AML-193 (cell line): ENCODE measurements at regions not wholly inside any gene's neighbourhood (a gene's known extent, or its start where the extent isn't known, plus 50 kb on each side); places are given as distances from the start of the nearest gene placed in this dataset.
"Not testable (repeated sequence)": the region's sequence is repeated elsewhere in the genome, so short reads cannot be mapped to it uniquely, and the experiment has no call there.

ENCODE experiments used
- DNase-seq, 2 experiments: peaks; one replicate each; lab custom pipeline; 2025; lab: John Stamatoyannopoulos, UW

DNA sequence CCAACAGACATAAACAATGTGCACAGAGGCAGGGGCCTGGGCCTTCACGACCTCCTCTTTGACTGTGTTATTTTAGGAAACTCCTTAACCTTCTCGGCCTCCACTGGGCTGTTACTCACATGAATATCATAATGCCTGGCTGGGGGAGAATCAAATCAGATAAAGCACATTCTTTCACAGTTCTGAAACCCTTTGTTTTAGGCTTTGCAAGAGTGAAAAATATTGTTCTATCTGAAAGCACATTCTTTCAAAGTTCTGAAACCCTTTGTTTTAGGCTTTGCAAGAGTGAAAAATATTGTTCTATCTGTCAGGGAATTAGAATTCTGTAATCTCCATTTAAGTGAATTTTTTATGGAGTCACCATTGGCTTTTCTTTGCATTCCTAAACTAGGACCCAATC lies 50.7 kb upstream of the SYNDIG1 start:
- DNase-seq, result no peak

DNA sequence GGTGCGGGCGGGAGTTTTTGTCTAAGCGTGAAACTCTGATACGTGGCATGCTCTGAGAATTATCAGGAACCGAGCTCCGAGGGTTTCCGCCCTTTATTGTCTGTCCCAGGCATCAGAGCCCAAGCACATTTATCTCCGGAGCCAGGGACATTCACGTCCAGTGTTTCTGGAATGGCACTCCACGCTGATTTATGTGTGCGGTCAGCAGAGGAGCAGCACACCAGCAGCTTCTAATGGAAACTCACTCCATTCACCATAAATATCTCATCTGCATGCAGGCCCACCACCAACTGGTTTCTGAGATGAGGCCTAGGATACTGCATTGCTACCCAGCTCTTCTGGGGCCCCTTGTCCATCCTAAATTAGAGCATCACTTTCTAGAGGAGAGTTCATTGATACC lies 51.9 kb upstream of the SYNDIG1 start:
- DNase-seq, result no peak

DNA sequence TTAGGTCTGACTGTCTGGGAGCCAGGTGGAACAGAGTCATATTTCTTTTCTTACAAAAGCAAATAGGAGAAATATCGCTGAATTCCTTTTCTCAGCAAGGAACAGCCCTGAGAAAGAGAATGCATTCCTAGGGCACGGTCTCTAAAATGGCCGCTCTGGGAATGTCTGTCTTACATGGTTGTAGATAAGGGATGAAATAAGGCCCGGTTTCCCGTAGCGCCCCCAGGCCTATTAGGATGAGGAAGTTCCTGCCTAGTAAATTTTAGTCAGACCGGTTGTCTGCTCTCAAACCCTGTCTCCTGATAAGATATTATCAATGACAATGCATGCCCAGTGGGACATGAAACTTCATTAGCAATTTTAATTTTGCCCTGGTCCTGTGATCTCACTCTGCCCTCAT lies 54.0 kb upstream of the SYNDIG1 start:
- DNase-seq, result not testable (repeated sequence)

DNA sequence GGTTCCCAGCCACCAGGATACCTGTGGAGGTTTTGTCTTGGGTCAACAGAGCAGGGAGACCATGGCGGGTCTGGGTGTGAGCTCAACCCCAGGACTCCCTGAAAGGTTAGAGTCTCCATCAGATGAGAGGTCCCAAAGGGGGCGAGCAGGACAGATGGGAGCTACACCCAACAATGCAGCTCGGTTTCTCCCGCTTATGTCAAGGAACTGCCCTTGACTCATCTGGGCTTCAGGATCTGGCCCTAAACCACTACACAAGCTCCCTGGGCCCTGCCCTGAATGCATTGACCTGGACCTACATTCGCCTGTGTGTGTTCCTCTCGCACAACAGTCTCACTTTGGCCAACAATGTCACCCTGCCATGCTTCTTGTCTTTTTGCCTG lies 57.6 kb upstream of the SYNDIG1 start:
- DNase-seq, result no peak

DNA sequence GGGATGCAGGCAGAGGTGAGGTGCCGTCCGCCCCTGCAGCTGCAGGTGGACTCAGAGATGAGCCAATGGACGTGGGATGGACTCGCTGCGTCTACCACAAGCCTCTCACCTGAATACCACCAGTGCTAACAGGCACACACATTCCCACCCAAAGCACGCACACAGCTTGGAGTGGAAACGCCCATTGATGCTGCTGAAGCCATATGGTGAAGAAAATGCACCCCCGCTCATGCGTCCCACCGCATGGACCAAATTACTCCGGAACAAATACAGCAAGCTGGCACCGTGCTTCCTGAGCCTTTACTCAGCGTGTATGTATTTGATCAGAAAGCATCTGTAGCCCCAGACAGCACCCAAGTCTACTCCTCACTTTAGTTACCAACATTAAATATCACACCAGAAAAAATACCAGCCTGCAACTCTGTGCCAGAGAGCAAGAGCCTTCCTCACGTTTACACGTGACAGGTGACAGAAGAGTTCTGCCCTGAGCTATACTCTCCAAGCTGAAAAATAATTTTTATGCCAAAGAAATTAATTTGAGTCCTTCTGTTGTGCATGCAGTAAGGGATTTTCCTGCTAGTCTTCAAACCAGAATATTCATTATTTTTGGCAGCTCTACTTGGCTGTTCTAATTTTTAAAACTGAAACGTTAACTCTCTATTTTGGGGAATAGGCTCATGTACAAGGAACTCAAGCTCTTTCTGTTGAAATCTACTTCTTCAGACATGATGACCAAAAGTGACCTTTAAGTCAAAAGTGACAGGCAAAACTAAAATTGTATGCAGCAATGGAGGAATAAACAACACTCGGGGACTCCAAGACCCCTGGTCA lies 58.2 kb upstream of the SYNDIG1 start:
- no peak for DNase-seq

DNA sequence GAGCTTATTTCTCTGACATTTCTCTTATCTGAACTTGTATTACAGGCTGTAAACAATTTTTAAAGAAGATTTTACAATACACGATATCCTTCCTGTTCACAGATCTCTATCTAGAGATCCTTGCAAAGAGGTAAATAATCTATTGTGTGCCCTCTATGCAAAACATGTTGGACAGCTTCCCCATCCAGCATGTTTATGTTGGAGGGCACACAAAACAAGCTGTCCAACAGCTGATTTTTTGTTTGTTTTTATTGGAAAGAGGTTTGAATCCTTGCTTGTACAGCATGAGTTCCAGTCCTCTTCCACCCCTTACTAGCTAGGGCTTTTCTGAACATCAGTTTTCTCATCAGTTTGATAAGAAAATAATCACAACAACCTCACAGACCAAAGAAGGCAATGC lies 62.3 kb upstream of the SYNDIG1 start:
- no peak for DNase-seq

DNA sequence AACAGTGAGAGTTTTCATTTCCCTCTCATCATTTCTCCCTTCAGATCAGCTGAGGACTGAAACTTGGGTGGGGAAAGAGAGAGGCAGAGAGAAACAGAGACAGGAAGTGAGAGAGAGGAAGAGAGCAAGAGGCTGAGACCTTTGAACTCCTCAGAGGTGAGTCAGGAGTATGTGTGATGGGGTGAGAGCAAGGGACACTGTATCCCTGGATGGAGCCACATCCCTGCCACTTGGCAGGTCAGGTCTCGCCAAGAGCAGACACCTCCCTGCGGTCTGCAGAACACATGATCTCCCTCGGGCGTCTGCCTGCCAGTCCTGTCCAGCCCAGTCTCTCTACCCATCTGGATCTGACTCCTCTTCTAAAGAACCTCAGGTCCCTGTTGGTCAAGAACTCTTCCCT lies 62.7 kb upstream of the SYNDIG1 start:
- DNase-seq, result no peak

DNA sequence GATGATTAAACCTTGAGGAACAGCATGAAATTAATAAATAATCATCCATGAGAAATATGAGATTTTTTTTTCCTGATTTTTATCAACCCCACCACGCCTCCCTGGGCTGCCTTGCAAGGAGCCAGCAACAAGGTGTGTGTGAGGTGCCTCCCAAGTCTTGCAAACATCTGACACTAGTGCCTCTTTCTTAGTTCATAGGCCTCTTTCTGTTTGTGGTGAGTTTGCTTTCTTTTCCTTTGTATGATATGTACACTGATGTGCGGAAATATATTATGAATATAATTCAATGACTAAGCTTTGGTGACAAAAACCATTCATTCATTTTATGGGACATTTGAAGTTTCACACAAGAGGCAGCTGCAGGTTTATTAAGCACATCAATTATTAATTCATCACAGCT lies 63.2 kb upstream of the SYNDIG1 start:
- DNase-seq, result no peak

DNA sequence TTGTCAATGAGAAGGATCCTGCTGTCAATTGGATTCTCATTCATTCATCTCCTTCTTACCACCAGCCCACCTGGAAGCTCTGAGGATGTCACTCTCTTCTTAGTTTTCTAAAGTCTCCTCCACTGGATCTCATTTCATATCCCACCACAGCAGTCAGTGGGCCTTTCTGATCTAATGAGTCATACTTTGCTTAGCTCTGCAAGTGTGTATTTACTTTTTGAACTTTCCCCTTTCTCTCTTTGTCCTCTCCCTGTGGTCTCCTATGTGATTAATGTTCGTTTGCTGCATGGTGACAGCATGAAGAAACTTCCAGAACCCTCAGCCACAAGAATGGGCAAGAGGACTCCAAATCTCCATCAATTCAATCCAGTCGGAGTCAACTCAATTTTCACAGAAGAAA lies 63.6 kb upstream of the SYNDIG1 start:
- DNase-seq, result no peak

DNA sequence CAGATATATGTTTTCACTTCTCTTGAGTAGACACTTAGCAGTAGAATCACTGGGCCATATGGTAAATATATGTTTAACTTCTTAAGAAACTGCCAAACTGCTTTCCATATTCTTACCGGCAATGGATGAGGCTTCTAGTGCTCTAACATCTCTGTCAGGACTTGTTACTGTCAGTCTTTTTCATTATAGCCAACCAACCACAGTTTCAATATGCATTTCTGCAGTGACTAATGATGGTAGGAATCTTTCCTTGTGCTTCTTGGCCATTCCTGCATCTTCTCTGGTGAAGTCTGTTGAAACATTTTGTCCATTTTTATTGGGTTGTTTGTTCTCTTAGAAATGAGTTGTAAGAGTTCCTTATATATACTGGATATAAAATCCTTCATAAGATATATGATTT lies 66.0 kb upstream of the SYNDIG1 start:
- DNase-seq, result no peak

DNA sequence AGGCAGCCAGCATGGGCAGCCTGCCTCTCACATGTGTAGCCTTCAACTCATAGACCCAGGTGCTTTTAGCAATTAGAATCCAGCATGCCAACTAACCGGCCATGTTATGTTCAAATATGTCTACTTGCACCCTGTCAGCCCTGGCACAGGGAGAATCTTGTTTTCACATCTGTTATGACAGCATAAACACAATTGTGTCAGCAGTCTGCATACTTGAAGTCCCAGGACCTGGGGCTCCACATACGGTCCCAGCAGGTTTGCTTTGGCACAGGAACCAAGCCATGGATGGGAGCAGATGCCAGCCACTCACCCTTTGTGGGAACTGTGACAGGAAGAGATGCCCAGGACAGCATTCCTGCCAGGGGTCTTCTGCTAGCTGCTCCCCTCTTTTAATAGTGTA lies 67.2 kb upstream of the SYNDIG1 start:
- no peak for DNase-seq

DNA sequence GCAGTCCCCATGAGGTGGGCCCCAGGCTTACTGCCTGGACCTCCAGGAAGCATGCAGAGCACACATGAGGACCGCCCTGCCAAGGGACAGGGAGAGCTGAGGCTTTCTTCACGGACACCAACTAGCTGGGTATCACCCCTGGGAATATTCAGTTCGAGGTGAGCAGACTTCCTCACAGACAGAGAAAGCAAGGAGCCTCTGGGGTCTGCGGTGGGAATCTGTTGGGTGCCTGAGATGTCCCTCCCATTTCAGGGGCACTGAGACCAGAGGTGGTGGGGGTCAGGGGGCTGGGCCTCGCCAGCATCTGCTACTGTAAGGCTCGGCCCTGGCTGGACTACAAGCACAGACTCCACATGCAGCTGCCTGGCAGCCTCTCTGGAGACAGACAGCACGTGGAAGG lies 74.3 kb upstream of the SYNDIG1 start:
- DNase-seq, result no peak

DNA sequence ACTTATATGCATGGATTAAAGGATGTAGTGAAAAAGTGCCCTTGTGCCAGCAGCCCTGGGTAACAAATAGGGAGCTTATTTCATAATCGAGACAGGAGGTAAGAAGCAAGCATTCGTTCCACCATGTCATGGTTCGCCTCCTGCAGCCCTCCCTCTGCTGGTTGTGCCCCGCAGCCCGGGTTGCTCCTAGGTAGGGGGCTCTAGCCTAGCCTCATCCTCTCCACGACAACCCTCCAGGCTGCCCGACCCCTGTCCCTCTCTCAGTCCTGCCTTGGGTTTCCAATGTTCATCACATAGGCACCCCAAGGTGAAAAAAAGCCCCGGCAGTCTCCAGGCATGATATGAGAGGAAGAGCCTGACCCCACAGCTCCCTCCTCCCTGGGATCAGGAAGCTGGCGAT lies 75.5 kb upstream of the SYNDIG1 start:
- DNase-seq, result no peak

DNA sequence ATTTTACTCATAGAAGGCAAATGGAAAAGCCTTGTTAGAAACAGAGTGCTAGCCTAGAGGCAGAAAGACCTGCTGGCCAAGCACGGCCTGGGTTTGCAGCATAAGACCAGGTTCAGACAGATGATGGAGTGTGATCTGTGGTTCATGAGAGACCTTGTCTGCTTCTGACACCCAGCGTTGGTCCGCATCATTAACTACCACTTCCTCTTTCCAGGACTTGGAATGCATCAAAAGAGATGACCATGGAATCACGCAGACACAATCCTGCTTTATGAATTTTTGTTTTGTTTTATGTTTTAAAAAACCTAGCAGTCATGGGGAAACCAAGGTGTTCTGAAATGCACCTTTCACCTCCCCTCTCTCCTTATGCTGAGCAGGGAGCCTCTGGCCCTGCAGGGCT lies 76.8 kb upstream of the SYNDIG1 start:
- no peak for DNase-seq

DNA sequence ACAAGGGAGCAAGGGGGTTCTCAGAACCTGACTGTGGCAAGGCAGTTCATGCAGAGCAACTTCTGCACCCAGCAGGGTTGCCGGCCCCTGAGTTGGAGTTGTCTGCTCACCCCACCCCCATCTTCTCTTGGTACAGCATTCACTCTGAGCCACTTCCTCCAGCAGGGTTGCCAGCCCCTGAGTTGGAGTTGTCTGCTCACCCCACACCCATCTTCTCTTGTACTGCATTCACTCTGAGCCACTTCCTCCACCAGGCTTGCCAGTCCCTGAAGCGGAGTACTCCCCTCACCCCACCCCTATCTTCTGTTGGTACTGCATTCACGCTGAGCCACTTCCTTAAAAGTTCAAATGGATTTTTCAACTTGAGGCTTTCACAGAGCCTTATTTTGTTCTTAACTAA lies 79.7 kb upstream of the SYNDIG1 start:
- DNase-seq, result peak; percentile 67 to 72

DNA sequence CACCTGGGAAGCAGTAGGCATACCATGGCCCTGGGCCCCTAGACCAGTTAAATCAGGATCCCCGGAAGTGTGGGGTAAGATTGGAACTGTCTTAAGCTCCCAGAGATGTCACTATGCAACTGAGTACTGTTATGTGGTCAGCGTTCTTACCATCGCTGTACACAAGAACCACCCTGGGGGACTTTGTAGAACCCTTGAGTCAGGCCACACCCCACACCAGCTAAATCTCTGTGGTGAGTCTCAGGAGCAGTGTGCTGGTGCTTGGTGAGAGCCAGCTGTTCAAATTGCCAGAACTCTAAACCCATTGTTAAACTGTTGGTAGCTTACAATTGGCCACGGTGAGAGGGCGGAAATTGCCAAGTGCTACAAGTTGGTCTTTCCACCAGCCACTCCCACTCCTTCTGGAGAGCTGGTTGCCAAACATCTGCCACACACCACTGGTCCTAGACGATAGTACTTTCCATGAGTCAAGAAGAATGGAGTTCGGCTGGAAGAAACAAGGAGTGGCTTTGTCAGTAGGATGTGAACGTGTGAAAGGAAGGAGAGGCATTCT lies 80.5 kb upstream of the SYNDIG1 start:
- DNase-seq, result no peak

DNA sequence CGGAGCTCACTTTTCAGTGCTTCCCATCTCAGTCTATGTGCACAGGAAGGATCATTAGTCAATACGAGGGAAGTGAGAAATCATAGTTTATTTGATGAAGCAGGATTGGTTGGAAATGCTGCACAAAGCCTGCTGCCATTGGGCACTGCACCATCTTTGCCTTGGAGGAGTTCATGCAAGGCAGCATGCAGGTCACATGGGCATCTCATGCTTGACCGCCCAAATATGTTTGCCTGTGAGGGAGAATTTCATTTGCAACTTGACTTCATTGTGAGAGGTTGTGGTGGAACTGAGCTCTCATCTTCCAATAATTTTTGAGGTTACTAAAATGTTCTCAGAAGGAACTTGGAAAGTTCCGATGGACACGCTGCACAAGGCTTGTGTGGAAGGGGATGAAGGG lies 83.9 kb upstream of the SYNDIG1 start:
- no peak for DNase-seq

DNA sequence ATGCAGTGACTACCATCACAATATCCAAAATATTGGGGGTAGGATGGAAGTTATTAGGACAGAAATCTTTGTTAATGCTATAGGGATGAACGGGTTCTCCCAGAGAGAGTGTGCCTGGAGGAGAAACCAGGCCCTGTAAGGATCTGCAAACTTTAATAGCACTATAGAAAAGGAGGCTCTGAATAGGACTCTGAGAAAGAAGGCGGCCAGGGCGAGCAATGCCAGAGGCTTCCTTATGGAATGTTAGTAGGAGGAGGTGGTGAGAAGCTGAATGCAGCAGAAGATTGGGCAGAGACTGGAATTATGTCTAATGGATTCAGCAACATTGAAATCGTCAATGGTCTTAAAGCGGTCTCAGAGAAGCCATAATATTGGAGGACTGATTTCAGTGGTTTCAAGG lies 84.6 kb upstream of the SYNDIG1 start:
- DNase-seq, result no peak

DNA sequence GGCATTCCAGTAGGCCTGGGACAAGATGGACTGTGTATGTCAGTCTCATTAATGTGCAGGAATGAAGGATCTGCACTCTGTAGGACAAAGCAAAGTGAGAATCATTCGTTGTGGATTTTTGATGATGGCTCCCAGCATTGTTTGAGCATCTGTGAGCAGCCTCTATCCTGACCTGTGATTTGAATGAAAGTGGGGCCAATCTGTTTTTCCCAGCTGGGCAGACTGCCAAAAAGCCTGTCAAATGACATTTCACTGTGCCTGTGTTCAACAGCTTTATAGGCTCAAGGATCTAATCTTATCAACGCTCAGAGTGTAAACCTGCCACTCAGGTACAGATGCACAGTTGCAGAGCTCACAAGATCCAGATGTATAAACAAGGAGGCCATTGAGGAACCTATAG lies 86.7 kb upstream of the SYNDIG1 start:
- no peak for DNase-seq

DNA sequence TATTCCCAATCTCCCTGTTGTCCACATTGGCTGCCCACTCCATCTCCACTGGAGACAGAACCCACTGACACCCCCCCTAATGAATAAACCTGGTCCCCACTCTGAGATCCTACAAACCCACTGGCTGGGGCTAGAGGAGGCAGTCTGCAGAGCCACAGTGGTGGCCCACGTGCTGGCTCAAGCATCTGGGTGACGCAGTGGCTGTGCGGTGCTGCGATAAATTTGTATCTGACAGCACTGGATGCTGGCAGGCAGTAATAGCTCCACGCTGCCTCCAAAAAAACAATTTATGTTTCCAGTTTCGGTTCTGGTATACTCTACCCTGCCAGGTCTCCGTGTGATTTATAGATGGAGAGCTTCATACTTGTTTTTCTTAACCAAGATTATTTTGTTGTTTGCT lies 87.1 kb upstream of the SYNDIG1 start:
- DNase-seq, result no peak

DNA sequence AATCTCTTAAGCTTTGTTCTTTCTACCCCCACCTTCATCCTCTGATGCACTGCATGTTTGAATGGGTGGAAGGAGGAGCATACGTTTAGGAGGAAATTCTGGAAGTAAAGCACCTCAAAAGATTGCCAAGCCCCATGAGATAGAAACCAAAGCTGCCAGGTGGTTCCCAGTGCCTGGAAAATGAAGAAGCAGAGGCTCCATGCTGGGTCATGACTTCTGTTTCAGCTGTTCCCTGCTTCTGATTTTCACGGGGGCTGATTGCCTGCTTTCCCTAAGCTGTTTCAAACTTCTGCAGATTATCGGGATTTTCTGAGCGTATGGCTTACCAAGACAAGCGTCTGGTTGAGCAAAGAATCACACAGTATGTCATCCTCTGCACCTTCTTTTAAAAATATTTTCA lies 87.5 kb upstream of the SYNDIG1 start:
- DNase-seq, result no peak

DNA sequence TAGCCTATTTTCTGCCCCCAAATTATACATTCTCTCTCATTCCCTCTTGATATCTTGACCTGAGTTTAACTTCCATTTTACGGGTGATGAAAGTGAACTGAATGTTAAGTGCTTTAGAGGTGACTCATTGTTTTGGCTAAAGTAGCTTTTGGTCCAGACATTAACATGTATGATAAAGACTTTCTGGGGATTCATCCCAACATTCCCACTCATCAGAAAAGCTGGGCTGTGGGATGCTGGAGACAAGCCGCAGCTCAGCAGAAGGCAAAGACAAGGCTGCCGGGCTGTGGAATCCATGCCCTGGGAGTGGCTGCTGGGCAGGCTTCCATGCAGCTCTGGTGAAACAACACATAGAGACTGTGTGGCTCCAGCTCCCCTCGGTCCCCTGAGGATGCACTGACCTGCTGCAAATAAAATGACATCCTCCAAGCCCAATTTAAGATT lies 89.9 kb upstream of the SYNDIG1 start:
- DNase-seq, result no peak

DNA sequence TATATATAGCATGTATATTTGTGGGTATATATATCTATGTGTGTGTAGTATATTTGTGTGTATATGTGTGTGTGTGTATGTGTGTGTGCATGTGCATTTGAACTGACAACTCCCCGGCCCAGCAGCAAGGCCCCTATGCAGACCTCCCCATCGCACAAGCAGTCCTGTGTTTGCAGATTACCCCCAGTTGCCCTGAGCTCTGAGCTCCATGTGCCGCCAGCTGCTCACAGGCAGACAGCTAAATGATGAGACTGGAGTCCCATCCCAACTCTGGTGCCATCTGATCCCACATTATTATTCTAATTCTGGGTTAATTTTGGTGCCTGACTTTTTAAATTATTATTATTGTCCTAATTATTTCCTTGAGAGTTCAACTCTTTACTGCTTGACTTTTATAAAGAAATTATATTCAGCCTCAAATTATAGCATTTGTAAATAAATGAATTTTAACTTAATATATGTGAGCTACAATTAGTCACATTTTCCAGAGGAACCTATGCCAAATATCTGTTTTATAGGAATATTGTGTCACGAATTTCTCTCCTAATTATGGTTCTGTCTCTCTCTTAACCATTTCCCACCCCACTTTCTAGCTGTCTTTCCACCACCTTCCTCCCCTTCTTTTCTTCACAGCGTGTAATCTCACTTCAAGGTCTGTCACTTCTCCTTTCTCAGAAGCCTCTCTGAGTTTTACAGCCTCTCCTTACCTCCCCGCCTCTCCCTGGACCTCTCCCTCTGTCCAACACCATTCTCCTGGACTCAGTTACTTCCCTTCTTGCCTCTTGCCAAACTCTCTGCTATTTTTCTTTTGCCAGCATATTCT lies 90.6 kb upstream of the SYNDIG1 start:
- DNase-seq, result no peak
